GM12878 (cell line): ENCODE measurements at regions not wholly inside any gene's neighbourhood (a gene's known extent, or its start where the extent isn't known, plus 50 kb on each side); places are given as distances from the start of the nearest gene placed in this dataset.

ENCODE experiments used
- ATAC-seq: fragments of 200-7000 bp; cut with Tn5 transposase; 3 replicates; pipeline ENCODE4 v1.9.1; 2020; ENCODE audit warnings: mild to moderate bottlenecking, moderate library complexity
- BruUV-seq: library from RNA; stranded (reverse); fragments of 400-500 nt; replicated peaks from 2 replicates; lab custom pipeline; 2021; lab: Mats Ljungman, UMichigan
- CTCF ChIA-PET: fragments of 300-600 bp; sonication (Branson Sonifier 250); formaldehyde crosslinking; extraction: SDS; loops from one replicate; lab custom pipeline; 2021; ENCODE audit warnings: inconsistent platforms; lab: Yijun Ruan, JAX
- POLR2A ChIA-PET: fragments of 350-600 bp; formaldehyde crosslinking; extraction: SDS; loops from one replicate; lab custom pipeline; 2021; ENCODE audit warnings: inconsistent platforms; lab: Charles Lee
- RAD21 ChIA-PET: fragments of 300-600 bp; sonication (Branson Sonifier 250); formaldehyde crosslinking; loops from one replicate; lab custom pipeline; 2023; ENCODE audit warnings: antibody characterized with exemption; ENCODE audit not compliant: unreplicated experiment; lab: Charles Lee
- SMC1A ChIA-PET: fragments of 300-600 bp; sonication (Branson Sonifier 250); formaldehyde crosslinking; loops from one replicate; lab custom pipeline; 2023; ENCODE audit not compliant: unreplicated experiment, uncharacterized antibody; lab: Charles Lee
- DNase-seq: peaks from one replicate; pipeline ENCODE4 v3.0.0-alpha.2; 2011; ENCODE audit warnings: low read depth, low spot score
- FAIRE-seq: peaks from 3 replicates; lab custom pipeline; 2011; peaks lifted over from hg19 to GRCh38; lab: Jason Lieb, UNC
- H2AFZ ChIP-seq: 2 replicates; pipeline ENCODE4 v1.6.0; 2011; ENCODE audit warnings: low read depth, low read length, control low read depth; ENCODE audit not compliant: control insufficient read depth
- H3K27ac ChIP-seq: 2 replicates; pipeline ENCODE4 v1.5.1; 2011; ENCODE audit warnings: control low read depth; ENCODE audit not compliant: control insufficient read depth, insufficient read depth
- H3K27me3 ChIP-seq, 2 experiments: replicated peaks in 1 of 2; 2 replicates each; pipeline versions ENCODE4 v1.6.0 to v1.6.1; 2011; ENCODE audit warnings: low read length in 1 of 2; ENCODE audit not compliant: control insufficient read depth in 2 of 2, insufficient read depth in 2 of 2
- H3K36me3 ChIP-seq, 2 experiments: 2 replicates each; pipeline ENCODE4 v1.5.1; 2011; ENCODE audit warnings: low read length in 1 of 2; ENCODE audit not compliant: control insufficient read depth in 2 of 2, insufficient read depth in 2 of 2
- H3K4me1 ChIP-seq: 2 replicates; pipeline ENCODE4 v1.6.1; 2011; ENCODE audit warnings: mild to moderate bottlenecking, low read length, moderate library complexity, mixed read lengths; ENCODE audit not compliant: control insufficient read depth, insufficient read depth
- H3K4me2 ChIP-seq: 2 replicates; pipeline ENCODE4 v1.6.0; 2011; ENCODE audit warnings: control low read depth; ENCODE audit not compliant: control insufficient read depth, insufficient read depth
- H3K4me3 ChIP-seq: fragments of 200-600 bp; sonication (generic); 2 replicates; pipeline ENCODE4 v1.5.1; 2016
- H3K79me2 ChIP-seq: 2 replicates; pipeline ENCODE4 v1.6.0; 2011; ENCODE audit warnings: low read length; ENCODE audit not compliant: control insufficient read depth, insufficient read depth
- H3K9ac ChIP-seq: 2 replicates; pipeline ENCODE4 v1.8.0; 2011; ENCODE audit warnings: low read length, control low read depth, mixed read lengths; ENCODE audit not compliant: control insufficient read depth, insufficient read depth
- H3K9me3 ChIP-seq: replicated peaks from 3 replicates; pipeline ENCODE4 v1.5.1; 2011; ENCODE audit warnings: mild to moderate bottlenecking, low read length; ENCODE audit not compliant: control insufficient read depth, insufficient read depth
- H4K20me1 ChIP-seq: 2 replicates; pipeline ENCODE4 v1.6.0; 2011; ENCODE audit not compliant: control insufficient read depth, insufficient read depth
- BRCA1 ChIP-seq: IDR thresholded peaks from 2 replicates; pipeline ENCODE4 v1.6.1; 2011; ENCODE audit warnings: low read depth, low read length, improper control_type of control experiment
- CTCF ChIP-seq, 3 experiments: IDR thresholded peaks in 2 of 3; conservative IDR thresholded peaks in 1 of 3; 2 replicates each; pipeline ENCODE4 v1.5.1; 2011; ENCODE audit warnings: low read depth in 3 of 3, low read length in 3 of 3, mild to moderate bottlenecking in 3 of 3, control low read depth in 2 of 3, moderate library complexity in 2 of 3, inconsistent platforms in 1 of 3, mixed read lengths in 1 of 3; ENCODE audit not compliant: control insufficient read depth in 2 of 3, insufficient read depth in 1 of 3; ENCODE audit errors: extremely low read depth in 1 of 3
- E2F4 ChIP-seq: IDR thresholded peaks from 2 replicates; pipeline ENCODE4 v1.6.1; 2012; ENCODE audit warnings: low read depth, low read length, improper control_type of control experiment
- E4F1 ChIP-seq: fragments of 450-650 bp; IDR thresholded peaks from 2 replicates; pipeline ENCODE4 v1.6.1; 2018; ENCODE audit warnings: borderline replicate concordance, mild to moderate bottlenecking; ENCODE audit not compliant: partially characterized antibody
- HDGF ChIP-seq: fragments of 450-650 bp; IDR thresholded peaks from 2 replicates; pipeline ENCODE4 v1.6.1; 2016; ENCODE audit warnings: antibody characterized with exemption
- JUND ChIP-seq: IDR thresholded peaks from 2 replicates; pipeline ENCODE4 v1.6.1; 2012; ENCODE audit warnings: low read depth, mild to moderate bottlenecking, low read length, improper control_type of control experiment, moderate library complexity
- MEF2A ChIP-seq: IDR thresholded peaks from 2 replicates; pipeline ENCODE4 v1.6.1; 2011; ENCODE audit warnings: low read depth, mild to moderate bottlenecking, low read length, moderate library complexity; ENCODE audit not compliant: insufficient read depth
- MYB ChIP-seq: fragments of 150-350 bp; IDR thresholded peaks from 2 replicates; pipeline ENCODE4 v1.6.1; 2014; ENCODE audit warnings: mild to moderate bottlenecking, low read depth, low read length, borderline replicate concordance
- NR2C1 ChIP-seq: fragments of 450-650 bp; IDR thresholded peaks from 2 replicates; pipeline ENCODE4 v1.6.1; 2017; ENCODE audit warnings: antibody characterized with exemption, mild to moderate bottlenecking, moderate library complexity
- PAX5 ChIP-seq: IDR thresholded peaks from 2 replicates; pipeline ENCODE4 v1.6.1; 2011; ENCODE audit warnings: low read depth, low read length, borderline replicate concordance
- RAD51 ChIP-seq: fragments of 450-650 bp; IDR thresholded peaks from 2 replicates; pipeline ENCODE4 v1.6.1; 2016; ENCODE audit warnings: moderate library complexity, mild to moderate bottlenecking, inconsistent platforms
- TCF12 ChIP-seq: IDR thresholded peaks from 2 replicates; pipeline ENCODE4 v1.6.1; 2011; ENCODE audit warnings: low read depth, mild to moderate bottlenecking, low read length
- YBX1 ChIP-seq: fragments of 450-650 bp; IDR thresholded peaks from 2 replicates; pipeline ENCODE4 v1.6.1; 2016; ENCODE audit warnings: antibody characterized with exemption
- ZNF592 ChIP-seq: fragments of 450-650 bp; IDR thresholded peaks from 2 replicates; pipeline ENCODE4 v1.6.1; 2017; ENCODE audit warnings: mild to moderate bottlenecking, moderate library complexity
- ZNF622 ChIP-seq: fragments of 450-650 bp; IDR thresholded peaks from 2 replicates; pipeline ENCODE4 v1.6.1; 2017; ENCODE audit warnings: mild to moderate bottlenecking, inconsistent platforms
- WGBS: methylation state at CpG from one replicate; pipeline ENCODE4 v1.1.6; 2016; ENCODE audit warnings: low lambda C conversion rate; ENCODE audit not compliant: insufficient replicate concordance, insufficient coverage; ENCODE audit errors: missing lambda C conversion rate; 5-methylcytosine and 5-hydroxymethylcytosine counted together
- in situ Hi-C: fragments of 300-500 bp; cut with MboI; formaldehyde crosslinking; loops from 9 replicates; pipeline ENCODE4 v1.14.3; 2018; ENCODE audit warnings: mixed read lengths
- intact Hi-C: fragments of 100-400 bp; cut with micrococcal nuclease; formaldehyde crosslinking; loops from one replicate; pipeline ENCODE4 v1.14.2; 2022; ENCODE audit not compliant: unreplicated experiment

- Histone ChIP-seq H3K9me3 (no peaks in the 10 kb centered on the region; the same call in 2 of the 3 replicates), H3K9ac (no peak overlapping the region), H3K27ac (no peak overlapping the region), H3K79me2 (no peaks in the 10 kb centered on the region), H3K4me3 (no peak overlapping the region), H3K27me3 (no peaks in the 10 kb centered on the region), H3K36me3 (no peaks in the 10 kb centered on the region), H3K4me2 (no peak overlapping the region), H4K20me1 (no peaks in the 10 kb centered on the region), H3K4me1 (no peaks in the 10 kb centered on the region), H2AFZ (no peak overlapping the region)
- DNase-seq (no peak), FAIRE-seq (no peak), ATAC-seq (no peak)
- in situ Hi-C loops = no loop called here
- ChIA-PET SMC1A (no interaction called here), RAD21 (no interaction called here), POLR2A (no interaction called here), CTCF (no interaction called here)
- BruUV-seq = no TSS peak
- 74% methylated on average over 17 of the region's 17 CpGs for WGBS
- intact Hi-C loops = no loop called here
- TF ChIP-seq NR2C1 = no peak
- TF ChIP-seq RAD51 = no peak
- no peak for TF ChIP-seq MYB
- no peak for TF ChIP-seq E4F1
- TF ChIP-seq BRCA1 = no peak
- no peak for TF ChIP-seq JUND
- TF ChIP-seq YBX1 = no peak
- no peak for TF ChIP-seq MEF2A
- TF ChIP-seq CTCF (IDR thresholded peaks at IDR 0.05 in 2 of 3, conservative IDR thresholded peaks at IDR 0.05 in 1 of 3; ENCODE audit: control insufficient read depth in 2 of 3, extremely low read depth in 1 of 3, insufficient read depth in 1 of 3, low read depth in 3 of 3, low read length in 3 of 3) = no peak
- TF ChIP-seq ZNF622 = no peak
- no peak for TF ChIP-seq HDGF
- no peak for TF ChIP-seq ZNF592
- no peak for TF ChIP-seq E2F4
- TF ChIP-seq PAX5 = no peak
- TF ChIP-seq TCF12 = no peak
These were observed 117.8 kb upstream of the RNF32 start for GRCh38 chr7:156522801-156523200.
